Upper lobe of right lung (tissue), 1 donor: ENCODE measurements at regions not wholly inside any gene's neighbourhood (a gene's known extent, or its start where the extent isn't known, plus 50 kb on each side); places are given as distances from the start of the nearest gene placed in this dataset.

Experiments
- ATAC-seq: fragments of 200-7000 bp; cut with Tn5 transposase; one replicate; pipeline ENCODE4 v1.9.1; 2020; ENCODE audit warnings: mild to moderate bottlenecking, moderate library complexity
- DNase-seq: peaks from one replicate; pipeline ENCODE4 v3.0.0-alpha.2; 2020
- H3K27ac ChIP-seq: fragments of 200-600 bp; one replicate; pipeline ENCODE4 v1.8.0; 2022
- H3K27me3 ChIP-seq: fragments of 200-600 bp; one replicate; pipeline ENCODE4 v1.8.0; 2022; ENCODE audit warnings: mild to moderate bottlenecking
- H3K36me3 ChIP-seq: fragments of 200-600 bp; one replicate; pipeline ENCODE4 v1.8.0; 2022
- H3K4me1 ChIP-seq: fragments of 200-600 bp; one replicate; pipeline ENCODE4 v1.8.0; 2022
- H3K4me3 ChIP-seq: fragments of 200-600 bp; one replicate; pipeline ENCODE4 v1.8.0; 2022; ENCODE audit warnings: mild to moderate bottlenecking
- H3K9me3 ChIP-seq: fragments of 200-600 bp; one replicate; pipeline ENCODE4 v1.8.0; 2022
- intact Hi-C: fragments of 100-400 bp; cut with DNase I; formaldehyde crosslinking; loops from one replicate; pipeline ENCODE4 v1.11.0; 2022
- TF ChIP-seq, protein P1 (sequence below): fragments of 200-600 bp; IDR thresholded peaks from one replicate; pipeline ENCODE4 v1.8.0; 2022; ENCODE audit warnings: antibody characterized with exemption
- donor health status: DM: no; HTN: yes; CAD: no; lungs with severe emphysema.

DNA sequence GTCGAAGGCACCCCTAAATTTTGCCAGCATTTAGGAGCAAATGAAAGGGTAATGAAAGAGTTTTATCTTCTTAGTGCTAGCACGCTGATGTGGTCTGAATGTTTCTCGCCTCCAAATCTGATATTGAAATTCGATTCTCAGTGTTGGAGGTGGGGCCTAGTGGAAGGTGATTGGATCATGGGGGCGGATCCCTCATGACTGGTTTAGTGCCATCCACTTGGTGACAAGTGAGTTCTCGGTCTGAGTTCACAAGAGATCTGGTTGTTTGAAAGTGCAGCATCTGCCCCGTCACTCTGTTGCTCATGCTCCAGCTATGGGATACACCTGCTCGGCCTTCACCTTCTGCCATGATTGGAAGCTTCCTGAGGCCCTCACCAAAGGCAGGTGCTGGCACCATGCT, 75.1 kb upstream of the ZBTB40 start:
- ATAC-seq (no peak), DNase-seq (no peak)
- Histone ChIP-seq H3K27me3 (peaks cover 8% of the 10 kb centered on the region), H3K27ac (no peak overlapping the region), H3K4me3 (no peak overlapping the region), H3K9me3 (no peaks in the 10 kb centered on the region), H3K4me1 (no peaks in the 10 kb centered on the region), H3K36me3 (no peaks in the 10 kb centered on the region)
- TF ChIP-seq, protein P1, sequence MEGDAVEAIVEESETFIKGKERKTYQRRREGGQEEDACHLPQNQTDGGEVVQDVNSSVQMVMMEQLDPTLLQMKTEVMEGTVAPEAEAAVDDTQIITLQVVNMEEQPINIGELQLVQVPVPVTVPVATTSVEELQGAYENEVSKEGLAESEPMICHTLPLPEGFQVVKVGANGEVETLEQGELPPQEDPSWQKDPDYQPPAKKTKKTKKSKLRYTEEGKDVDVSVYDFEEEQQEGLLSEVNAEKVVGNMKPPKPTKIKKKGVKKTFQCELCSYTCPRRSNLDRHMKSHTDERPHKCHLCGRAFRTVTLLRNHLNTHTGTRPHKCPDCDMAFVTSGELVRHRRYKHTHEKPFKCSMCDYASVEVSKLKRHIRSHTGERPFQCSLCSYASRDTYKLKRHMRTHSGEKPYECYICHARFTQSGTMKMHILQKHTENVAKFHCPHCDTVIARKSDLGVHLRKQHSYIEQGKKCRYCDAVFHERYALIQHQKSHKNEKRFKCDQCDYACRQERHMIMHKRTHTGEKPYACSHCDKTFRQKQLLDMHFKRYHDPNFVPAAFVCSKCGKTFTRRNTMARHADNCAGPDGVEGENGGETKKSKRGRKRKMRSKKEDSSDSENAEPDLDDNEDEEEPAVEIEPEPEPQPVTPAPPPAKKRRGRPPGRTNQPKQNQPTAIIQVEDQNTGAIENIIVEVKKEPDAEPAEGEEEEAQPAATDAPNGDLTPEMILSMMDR = no peak
- intact Hi-C loops = no loop called here

DNA sequence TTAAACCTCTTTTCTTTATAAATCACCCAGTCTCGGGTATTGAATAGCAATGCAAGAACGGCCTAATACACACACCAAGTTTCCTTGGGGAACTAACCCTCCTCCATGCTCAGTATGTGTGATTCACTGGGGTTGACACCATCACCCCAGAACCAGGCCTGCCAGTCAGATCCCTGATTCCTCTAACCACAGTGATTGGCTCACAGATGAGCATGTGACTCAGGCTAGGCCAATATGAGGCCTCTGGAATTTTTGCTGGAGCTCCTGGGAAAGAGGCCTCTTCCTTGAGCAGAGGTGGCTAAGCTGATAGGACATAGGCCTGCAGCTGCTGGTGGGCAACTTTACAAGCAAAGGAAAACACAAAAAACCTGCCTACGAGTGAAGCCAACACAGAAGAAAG, 74.7 kb upstream of the ZBTB40 start:
- intact Hi-C loops = no loop called here
- no peak overlapping the region for H3K4me3 ChIP-seq
- no peaks in the 10 kb centered on the region for H3K9me3 ChIP-seq
- peaks cover 6% of the 10 kb centered on the region for H3K27me3 ChIP-seq
- no peak overlapping the region for H3K27ac ChIP-seq
- no peak for DNase-seq
- TF ChIP-seq, protein P1 = no peak
- H3K4me1 ChIP-seq = no peaks in the 10 kb centered on the region
- no peaks in the 10 kb centered on the region for H3K36me3 ChIP-seq
- no peak for ATAC-seq

DNA sequence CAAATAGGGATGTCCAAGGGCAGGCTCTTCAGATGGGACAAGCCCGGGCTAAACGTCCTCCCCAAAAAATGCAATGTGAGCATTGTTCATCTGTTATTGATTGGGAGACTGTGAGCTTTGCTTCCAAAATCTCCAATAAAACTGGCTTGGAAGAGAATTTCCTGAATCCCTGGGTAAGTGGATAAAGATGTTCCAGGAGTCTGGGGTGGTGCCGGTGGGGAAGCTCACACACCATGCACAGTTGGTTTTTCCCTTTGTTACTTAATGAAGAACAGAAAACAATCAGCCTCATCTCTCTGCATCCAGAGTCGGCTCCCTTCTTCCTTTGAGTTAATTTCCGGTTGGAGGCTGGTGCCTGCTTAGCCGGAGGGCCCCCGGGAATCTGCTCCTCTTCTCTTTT, 72.1 kb upstream of the ZBTB40 start:
- TF ChIP-seq, protein P1 = no peak
- Histone ChIP-seq H3K4me1 (no peaks in the 10 kb centered on the region), H3K27me3 (peaks cover 6% of the 10 kb centered on the region), H3K4me3 (no peak overlapping the region), H3K36me3 (no peaks in the 10 kb centered on the region), H3K27ac (no peak overlapping the region), H3K9me3 (no peaks in the 10 kb centered on the region)
- no peak for ATAC-seq
- intact Hi-C loops = no loop called here
- no peak for DNase-seq

DNA sequence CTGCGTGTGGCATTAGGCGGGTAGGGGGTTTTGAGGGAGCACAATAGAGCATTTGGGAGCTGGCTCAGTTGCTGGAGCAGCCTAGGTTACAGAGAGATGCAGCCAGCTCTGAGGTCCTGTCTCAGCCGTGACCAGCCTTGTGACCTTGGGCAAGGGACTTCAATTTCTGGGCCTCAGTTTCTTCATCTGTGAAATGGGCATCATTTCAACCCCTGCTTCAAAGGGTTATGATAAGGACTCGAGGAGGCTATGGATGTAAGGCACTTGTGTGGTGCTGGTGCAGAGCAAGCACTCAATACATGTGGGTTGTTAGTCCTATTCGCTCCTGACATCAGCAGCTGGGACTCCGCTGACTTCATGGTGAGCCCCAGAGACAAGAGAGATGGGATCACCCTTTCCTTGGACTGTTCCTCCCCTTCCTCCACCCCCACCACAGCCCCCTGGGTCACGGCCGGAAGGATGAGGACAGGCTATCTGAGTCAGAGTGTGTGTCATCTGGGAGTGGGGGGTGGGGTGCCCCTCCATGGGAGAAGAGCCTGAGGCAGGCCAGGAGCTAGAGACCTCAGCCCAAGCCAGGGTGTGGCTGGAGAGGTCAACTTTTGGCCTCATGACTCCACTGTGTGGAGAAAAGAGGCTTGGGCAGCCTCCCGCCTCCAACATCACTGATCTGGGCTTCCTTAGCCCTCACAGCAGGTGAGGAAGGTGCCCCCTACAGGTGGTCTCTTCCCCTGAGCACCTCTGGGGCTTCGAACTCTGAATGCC, 71.4 kb upstream of the ZBTB40 start:
- ATAC-seq (no peak), DNase-seq (no peak)
- no peaks in the 10 kb centered on the region for H3K4me1 ChIP-seq
- no peaks in the 10 kb centered on the region for H3K9me3 ChIP-seq
- no peak overlapping the region for H3K4me3 ChIP-seq
- TF ChIP-seq, protein P1 = no peak
- intact Hi-C loops = no loop called here
- no peak overlapping the region for H3K27ac ChIP-seq
- H3K27me3 ChIP-seq = peaks cover 6% of the 10 kb centered on the region
- H3K36me3 ChIP-seq = no peaks in the 10 kb centered on the region

DNA sequence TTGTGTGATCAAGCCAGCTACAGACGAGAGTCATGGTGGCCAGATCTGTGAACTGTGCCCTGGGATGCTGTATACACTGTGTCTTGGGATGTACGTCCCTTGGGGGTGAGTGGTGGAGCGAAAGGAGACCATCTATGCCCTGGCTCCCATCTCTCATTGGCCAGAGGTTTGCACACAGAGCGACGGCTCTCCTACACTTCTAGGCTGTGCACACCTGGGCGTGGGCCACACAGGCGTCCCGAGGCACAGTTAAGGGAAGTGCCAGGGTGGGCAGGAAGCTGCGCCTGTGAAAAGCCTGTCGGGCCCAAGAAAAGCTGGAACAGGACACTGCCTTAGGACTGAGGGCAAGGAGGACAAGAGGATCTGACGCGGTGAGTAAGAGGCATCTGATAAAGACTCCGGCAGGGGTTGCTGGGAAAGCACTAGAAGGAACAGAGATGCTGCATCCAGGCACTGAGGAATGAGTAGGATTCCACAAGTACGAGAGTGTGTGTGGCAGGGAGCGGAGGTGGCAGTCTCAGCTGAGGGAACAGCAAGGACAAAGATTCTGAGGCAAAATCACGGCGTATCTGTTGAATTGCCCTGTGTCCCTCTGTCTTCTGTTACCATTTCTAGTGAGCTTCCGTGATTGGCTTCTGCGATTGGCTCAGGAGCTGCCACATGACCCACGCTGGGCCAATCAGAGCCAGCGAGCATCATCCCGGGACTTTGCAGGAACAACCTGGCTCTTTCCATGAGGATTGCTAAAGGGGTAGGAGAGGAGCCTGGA, 67.9 kb upstream of the ZBTB40 start:
- Histone ChIP-seq H3K27me3 (peaks cover 10% of the 10 kb centered on the region), H3K36me3 (no peaks in the 10 kb centered on the region), H3K4me3 (no peak overlapping the region), H3K27ac (no peak overlapping the region), H3K9me3 (no peaks in the 10 kb centered on the region), H3K4me1 (no peaks in the 10 kb centered on the region)
- intact Hi-C loops = no loop called here
- TF ChIP-seq, protein P1 = no peak
- DNase-seq (no peak), ATAC-seq (no peak)
